K562 (cell line): ENCODE measurements at regions not wholly inside any gene's neighbourhood (a gene's known extent, or its start where the extent isn't known, plus 50 kb on each side); places are given as distances from the start of the nearest gene placed in this dataset.

Experiments
- EGR1 ChIP-seq: fragments of 450-650 bp; conservative IDR thresholded peaks from 2 replicates; pipeline ENCODE4 v1.6.1; 2017; ENCODE audit warnings: mild to moderate bottlenecking
- ETV1 ChIP-seq: fragments of 450-650 bp; conservative IDR thresholded peaks from 2 replicates; pipeline ENCODE4 v1.6.1; 2016; ENCODE audit warnings: missing genetic modification characterization, control low read depth, low read depth, missing compliant biosample characterization
- GTF2F1 ChIP-seq: IDR thresholded peaks from 2 replicates; pipeline ENCODE4 v1.6.1; 2011; ENCODE audit warnings: low read depth, low read length, improper control_type of control experiment
- HNRNPL ChIP-seq: fragments of 200-400 bp; formaldehyde crosslinking; IDR thresholded peaks from 2 replicates; pipeline ENCODE4 v1.6.1; 2017; ENCODE audit warnings: low read depth, mild to moderate bottlenecking, low read length
- IRF2 ChIP-seq: sonication (generic); formaldehyde crosslinking; IDR thresholded peaks from 2 replicates; pipeline ENCODE4 v1.8.1; 2022; ENCODE audit warnings: mild to moderate bottlenecking, missing genetic modification reagents
- KLF10 ChIP-seq: fragments of 250-450 bp; sonication (Bioruptor Pico); IDR thresholded peaks from 2 replicates; pipeline ENCODE4 v1.6.1; 2021; ENCODE audit warnings: matching md5 sums
- L3MBTL2 ChIP-seq: fragments of 450-650 bp; IDR thresholded peaks from 2 replicates; pipeline ENCODE4 v1.6.1; 2016; ENCODE audit warnings: mild to moderate bottlenecking, moderate library complexity
- MBD2 ChIP-seq: sonication (generic); IDR thresholded peaks from 2 replicates; pipeline ENCODE4 v1.6.1; 2016; ENCODE audit warnings: low read depth, borderline replicate concordance
- MED1 ChIP-seq: sonication (generic); formaldehyde crosslinking; IDR thresholded peaks from 2 replicates; pipeline ENCODE4 v1.8.1; 2023; ENCODE audit warnings: missing genetic modification reagents, borderline replicate concordance
- POLR2AphosphoS5 ChIP-seq: IDR thresholded peaks from 2 replicates; pipeline ENCODE4 v1.6.1; 2011; ENCODE audit warnings: mild to moderate bottlenecking, low read depth, low read length, moderate library complexity; ENCODE audit not compliant: control insufficient read depth, insufficient read depth
- PTBP1 ChIP-seq: fragments of 200-400 bp; formaldehyde crosslinking; IDR thresholded peaks from 2 replicates; pipeline ENCODE4 v1.6.1; 2017; ENCODE audit warnings: low read depth, low read length
- RBM25 ChIP-seq: fragments of 200-400 bp; formaldehyde crosslinking; IDR thresholded peaks from 2 replicates; pipeline ENCODE4 v1.6.1; 2018; ENCODE audit warnings: low read length, low read depth, moderate library complexity; ENCODE audit not compliant: severe bottlenecking
- RFX7 ChIP-seq: fragments of 250-450 bp; sonication (Bioruptor Pico); IDR thresholded peaks from 2 replicates; pipeline ENCODE4 v1.5.1; 2021; ENCODE audit warnings: mild to moderate bottlenecking
- RNF2 ChIP-seq: sonication (generic); IDR thresholded peaks from 2 replicates; pipeline ENCODE4 v1.6.1; 2016
- SIN3A ChIP-seq, 2 experiments: fragments of 150-350 bp in 1 of 2; IDR thresholded peaks; 2 replicates each; pipeline ENCODE4 v1.6.1; 2011 to 2016; ENCODE audit warnings: borderline replicate concordance in 2 of 2, low read depth in 2 of 2, low read length in 2 of 2, mild to moderate bottlenecking in 2 of 2, moderate library complexity in 2 of 2; ENCODE audit not compliant: control insufficient read depth in 1 of 2
- SNRNP70 ChIP-seq: fragments of 200-400 bp; formaldehyde crosslinking; optimal IDR thresholded peaks from 2 replicates; pipeline ENCODE3; 2017; ENCODE audit warnings: low read depth, low read length
- SP1 ChIP-seq: sonication (generic); formaldehyde crosslinking; IDR thresholded peaks from 2 replicates; pipeline ENCODE4 v1.8.1; 2022; ENCODE audit warnings: mild to moderate bottlenecking, missing genetic modification reagents
- SUPT5H ChIP-seq: fragments of 450-650 bp; IDR thresholded peaks from 2 replicates; pipeline ENCODE4 v1.6.1; 2016
- ZNF668 ChIP-seq: fragments of 250-450 bp; sonication (Bioruptor Pico); IDR thresholded peaks from 2 replicates; pipeline ENCODE4 v1.8.0; 2022; ENCODE audit warnings: mild to moderate bottlenecking, inconsistent platforms
- TF ChIP-seq, protein P1 (sequence below): IDR thresholded peaks from 3 replicates; pipeline ENCODE4 v1.6.1; 2011; ENCODE audit warnings: borderline replicate concordance, mild to moderate bottlenecking, moderate library complexity; ENCODE audit not compliant: insufficient read length; ENCODE audit errors: extremely low read depth
- TF ChIP-seq, protein P2 (sequence below): IDR thresholded peaks from 2 replicates; pipeline ENCODE4 v1.6.1; 2011; ENCODE audit not compliant: insufficient read length; ENCODE audit errors: extremely low read depth
- TF ChIP-seq, protein P3 (sequence below): sonication (generic); formaldehyde crosslinking; IDR thresholded peaks from 2 replicates; pipeline ENCODE4 v1.8.1; 2023; ENCODE audit warnings: mild to moderate bottlenecking, missing genetic modification reagents

DNA sequence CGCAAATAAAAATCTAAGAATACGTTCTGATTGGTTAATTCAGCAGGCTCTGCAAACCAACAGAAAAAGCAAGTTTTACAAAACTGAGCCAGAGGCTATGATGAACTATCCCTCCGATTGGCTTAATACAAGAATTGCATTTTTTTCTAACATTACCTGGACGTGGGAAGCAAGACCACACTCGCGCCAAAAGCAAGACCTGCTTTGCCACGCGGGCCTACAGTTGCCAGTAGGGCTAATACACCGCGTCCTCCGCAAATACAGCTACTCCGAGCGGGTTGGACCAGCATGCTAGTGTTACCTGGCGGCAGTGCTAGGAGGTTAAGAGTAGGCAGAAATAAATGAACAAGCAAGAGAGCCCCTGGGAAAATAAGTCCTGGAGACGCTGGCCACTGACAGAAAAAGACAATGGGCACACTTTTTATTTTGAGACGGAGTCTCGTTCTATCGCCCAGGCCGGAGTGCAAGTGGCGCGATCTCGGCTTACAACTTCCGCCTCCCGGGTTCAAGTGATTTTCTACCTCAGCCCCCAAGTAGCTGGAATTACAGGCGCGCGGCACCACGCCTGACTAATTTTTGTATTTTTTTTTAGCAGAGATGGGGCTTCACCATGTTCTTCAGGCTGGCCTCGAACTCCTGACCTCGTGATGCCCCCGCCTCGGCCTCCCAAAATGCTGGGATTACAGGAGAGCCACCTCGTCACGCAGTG is 131.9 kb upstream of the BTN3A2 start (continued):
- TF ChIP-seq MBD2 (no peak), SP1 (no peak), PTBP1 (peak; percentile 77), RBM25 (peak; percentile 7), EGR1 (peak; percentile 22; the same call in 1 of the 2 replicates), POLR2AphosphoS5 (0 out of 2 replicates have a peak, but pooled peaks have one; percentile 6), SNRNP70 (peak; percentile 54), ZNF668 (CRISPR knock-in tag) (0 out of 2 replicates have a peak, but pooled peaks have one; percentile 10), KLF10 (no peak), RNF2 (0 out of 2 replicates have a peak, but pooled peaks have one; percentile 9), RFX7 (CRISPR knock-in tag) (no peak), ETV1 (no peak), MED1 (CRISPR knock-in tag) (no peak), L3MBTL2 (peak; percentile 77; the same call in 1 of the 2 replicates), GTF2F1 (peak; percentile 30; the same call in 1 of the 2 replicates), IRF2 (no peak), HNRNPL (peak; percentile 48; the same call in 1 of the 2 replicates), SIN3A (IDR thresholded peaks at IDR 0.05; ENCODE audit: borderline replicate concordance in 2 of 2, control insufficient read depth in 1 of 2, low read depth in 2 of 2, low read length in 2 of 2) (0 out of 4 replicates have a peak, but pooled peaks of 1 of the 2 experiments have one; percentile 40), SUPT5H (0 out of 2 replicates have a peak, but pooled peaks have one; percentile 7)
- TF ChIP-seq, protein P1, sequence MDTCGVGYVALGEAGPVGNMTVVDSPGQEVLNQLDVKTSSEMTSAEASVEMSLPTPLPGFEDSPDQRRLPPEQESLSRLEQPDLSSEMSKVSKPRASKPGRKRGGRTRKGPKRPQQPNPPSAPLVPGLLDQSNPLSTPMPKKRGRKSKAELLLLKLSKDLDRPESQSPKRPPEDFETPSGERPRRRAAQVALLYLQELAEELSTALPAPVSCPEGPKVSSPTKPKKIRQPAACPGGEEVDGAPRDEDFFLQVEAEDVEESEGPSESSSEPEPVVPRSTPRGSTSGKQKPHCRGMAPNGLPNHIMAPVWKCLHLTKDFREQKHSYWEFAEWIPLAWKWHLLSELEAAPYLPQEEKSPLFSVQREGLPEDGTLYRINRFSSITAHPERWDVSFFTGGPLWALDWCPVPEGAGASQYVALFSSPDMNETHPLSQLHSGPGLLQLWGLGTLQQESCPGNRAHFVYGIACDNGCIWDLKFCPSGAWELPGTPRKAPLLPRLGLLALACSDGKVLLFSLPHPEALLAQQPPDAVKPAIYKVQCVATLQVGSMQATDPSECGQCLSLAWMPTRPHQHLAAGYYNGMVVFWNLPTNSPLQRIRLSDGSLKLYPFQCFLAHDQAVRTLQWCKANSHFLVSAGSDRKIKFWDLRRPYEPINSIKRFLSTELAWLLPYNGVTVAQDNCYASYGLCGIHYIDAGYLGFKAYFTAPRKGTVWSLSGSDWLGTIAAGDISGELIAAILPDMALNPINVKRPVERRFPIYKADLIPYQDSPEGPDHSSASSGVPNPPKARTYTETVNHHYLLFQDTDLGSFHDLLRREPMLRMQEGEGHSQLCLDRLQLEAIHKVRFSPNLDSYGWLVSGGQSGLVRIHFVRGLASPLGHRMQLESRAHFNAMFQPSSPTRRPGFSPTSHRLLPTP: peak; percentile 38
- TF ChIP-seq, protein P2, sequence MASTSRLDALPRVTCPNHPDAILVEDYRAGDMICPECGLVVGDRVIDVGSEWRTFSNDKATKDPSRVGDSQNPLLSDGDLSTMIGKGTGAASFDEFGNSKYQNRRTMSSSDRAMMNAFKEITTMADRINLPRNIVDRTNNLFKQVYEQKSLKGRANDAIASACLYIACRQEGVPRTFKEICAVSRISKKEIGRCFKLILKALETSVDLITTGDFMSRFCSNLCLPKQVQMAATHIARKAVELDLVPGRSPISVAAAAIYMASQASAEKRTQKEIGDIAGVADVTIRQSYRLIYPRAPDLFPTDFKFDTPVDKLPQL: no peak
- TF ChIP-seq, protein P3, sequence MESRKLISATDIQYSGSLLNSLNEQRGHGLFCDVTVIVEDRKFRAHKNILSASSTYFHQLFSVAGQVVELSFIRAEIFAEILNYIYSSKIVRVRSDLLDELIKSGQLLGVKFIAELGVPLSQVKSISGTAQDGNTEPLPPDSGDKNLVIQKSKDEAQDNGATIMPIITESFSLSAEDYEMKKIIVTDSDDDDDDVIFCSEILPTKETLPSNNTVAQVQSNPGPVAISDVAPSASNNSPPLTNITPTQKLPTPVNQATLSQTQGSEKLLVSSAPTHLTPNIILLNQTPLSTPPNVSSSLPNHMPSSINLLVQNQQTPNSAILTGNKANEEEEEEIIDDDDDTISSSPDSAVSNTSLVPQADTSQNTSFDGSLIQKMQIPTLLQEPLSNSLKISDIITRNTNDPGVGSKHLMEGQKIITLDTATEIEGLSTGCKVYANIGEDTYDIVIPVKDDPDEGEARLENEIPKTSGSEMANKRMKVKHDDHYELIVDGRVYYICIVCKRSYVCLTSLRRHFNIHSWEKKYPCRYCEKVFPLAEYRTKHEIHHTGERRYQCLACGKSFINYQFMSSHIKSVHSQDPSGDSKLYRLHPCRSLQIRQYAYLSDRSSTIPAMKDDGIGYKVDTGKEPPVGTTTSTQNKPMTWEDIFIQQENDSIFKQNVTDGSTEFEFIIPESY (CRISPR knock-in tag): peak; percentile 84
- TF ChIP-seq, all 486 proteins: peak for 21
